Lower leg skin (tissue), 4 donors: ENCODE measurements at regions not wholly inside any gene's neighbourhood (a gene's known extent, or its start where the extent isn't known, plus 50 kb on each side); places are given as distances from the start of the nearest gene placed in this dataset.

ENCODE experiments used
- DNase-seq, 2 donors: peaks; one replicate each; pipeline ENCODE4 v3.0.0-alpha.2; 2019; ENCODE audit warnings: low spot score in 2 of 2
- H3K4me3 ChIP-seq: fragments of 200-600 bp; sonication (generic); 2 replicates; pipeline ENCODE4 v1.5.1; 2017; ENCODE audit warnings: mild to moderate bottlenecking, low read depth; ENCODE audit not compliant: poor library complexity, severe bottlenecking
- POLR2A ChIP-seq, 2 donors: fragments of 450-650 bp; IDR thresholded peaks; one replicate each; pipeline ENCODE4 v1.6.1; 2016 to 2017; ENCODE audit warnings: antibody characterized with exemption in 2 of 2, mild to moderate bottlenecking in 1 of 2, moderate library complexity in 1 of 2
- WGBS, 2 donors: methylation state at CpG; one replicate each; pipeline ENCODE4 v1.1.5; 2018; 5-methylcytosine and 5-hydroxymethylcytosine counted together
- intact Hi-C: fragments of 100-400 bp; cut with DNase I; formaldehyde crosslinking; loops from one replicate; pipeline ENCODE4 v1.15.0; 2023; ENCODE audit warnings: low total_unique reads
- TF ChIP-seq, protein P1 (sequence below), 3 donors: fragments of 450-650 bp; IDR thresholded peaks; one replicate each; pipeline ENCODE4 v1.5.1; 2016; ENCODE audit warnings: antibody characterized with exemption in 3 of 3, mild to moderate bottlenecking in 3 of 3, moderate library complexity in 2 of 3

DNA sequence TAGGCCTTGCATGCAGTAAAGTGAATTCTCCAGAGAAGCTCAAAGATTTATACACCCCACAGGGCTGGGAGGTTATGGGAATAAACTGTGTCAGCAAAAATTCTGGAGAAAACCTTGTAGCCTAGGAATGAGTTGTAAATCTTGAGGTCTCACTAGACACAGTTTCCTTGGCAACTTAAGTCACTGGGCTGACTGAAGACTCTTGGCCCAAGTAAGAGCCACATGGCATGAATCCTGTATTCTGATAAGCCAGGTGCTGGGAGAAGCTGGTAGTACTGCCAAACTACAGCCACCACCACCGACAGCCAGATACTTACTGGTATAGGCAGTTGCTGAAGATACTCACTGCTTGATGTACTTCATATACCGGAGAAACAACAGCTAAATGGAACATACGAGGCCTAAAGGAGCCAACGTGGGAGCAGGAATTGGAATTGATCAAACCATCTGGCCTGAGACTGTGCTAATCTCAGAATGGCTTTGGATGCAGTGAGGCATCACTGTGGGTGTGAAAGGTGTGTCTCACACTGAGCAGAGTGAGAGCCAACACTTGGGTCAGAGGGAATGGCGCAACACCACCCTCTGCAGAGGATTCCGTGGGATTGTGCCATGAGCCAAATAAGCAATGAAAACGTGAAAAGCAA lies 102.8 kb upstream of the TMCC3 start:
- 47 to 62% methylated on average over 7 of the region's 7 CpGs for WGBS, 2 donors
- DNase-seq = no peak
- no peak overlapping the region for H3K4me3 ChIP-seq
- intact Hi-C loops = no loop called here
- TF ChIP-seq, protein P1, sequence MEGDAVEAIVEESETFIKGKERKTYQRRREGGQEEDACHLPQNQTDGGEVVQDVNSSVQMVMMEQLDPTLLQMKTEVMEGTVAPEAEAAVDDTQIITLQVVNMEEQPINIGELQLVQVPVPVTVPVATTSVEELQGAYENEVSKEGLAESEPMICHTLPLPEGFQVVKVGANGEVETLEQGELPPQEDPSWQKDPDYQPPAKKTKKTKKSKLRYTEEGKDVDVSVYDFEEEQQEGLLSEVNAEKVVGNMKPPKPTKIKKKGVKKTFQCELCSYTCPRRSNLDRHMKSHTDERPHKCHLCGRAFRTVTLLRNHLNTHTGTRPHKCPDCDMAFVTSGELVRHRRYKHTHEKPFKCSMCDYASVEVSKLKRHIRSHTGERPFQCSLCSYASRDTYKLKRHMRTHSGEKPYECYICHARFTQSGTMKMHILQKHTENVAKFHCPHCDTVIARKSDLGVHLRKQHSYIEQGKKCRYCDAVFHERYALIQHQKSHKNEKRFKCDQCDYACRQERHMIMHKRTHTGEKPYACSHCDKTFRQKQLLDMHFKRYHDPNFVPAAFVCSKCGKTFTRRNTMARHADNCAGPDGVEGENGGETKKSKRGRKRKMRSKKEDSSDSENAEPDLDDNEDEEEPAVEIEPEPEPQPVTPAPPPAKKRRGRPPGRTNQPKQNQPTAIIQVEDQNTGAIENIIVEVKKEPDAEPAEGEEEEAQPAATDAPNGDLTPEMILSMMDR (IDR thresholded peaks at IDR 0.05) = no peak
- TF ChIP-seq POLR2A (IDR thresholded peaks at IDR 0.05) = no peak

DNA sequence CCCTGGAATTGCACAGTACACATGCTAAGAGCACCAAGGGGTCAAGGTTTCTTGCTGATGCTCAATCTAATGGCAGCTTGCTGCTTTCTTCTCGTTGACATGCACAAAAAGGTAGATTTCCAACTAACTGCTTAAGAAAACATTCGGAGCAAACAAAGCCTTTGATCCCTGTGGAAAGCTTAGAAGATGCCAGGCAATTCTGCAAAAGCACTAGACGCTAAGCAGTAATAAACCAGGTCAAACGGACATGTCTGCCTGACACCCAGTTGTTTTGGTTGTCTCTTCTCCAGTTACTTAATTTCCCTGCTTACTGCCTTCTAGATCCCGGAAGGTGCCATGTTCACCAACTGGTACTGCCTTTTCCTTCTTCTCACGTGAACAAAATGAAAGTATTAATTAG lies 100.5 kb upstream of the TMCC3 start:
- intact Hi-C loops = no loop called here
- no peak for TF ChIP-seq POLR2A (IDR thresholded peaks at IDR 0.05)
- TF ChIP-seq, protein P1 (IDR thresholded peaks at IDR 0.05) = no peak
- H3K4me3 ChIP-seq = no peak overlapping the region
- 73 to 75% methylated on average over 6 of the region's 6 CpGs for WGBS, 2 donors
- no peak for DNase-seq

DNA sequence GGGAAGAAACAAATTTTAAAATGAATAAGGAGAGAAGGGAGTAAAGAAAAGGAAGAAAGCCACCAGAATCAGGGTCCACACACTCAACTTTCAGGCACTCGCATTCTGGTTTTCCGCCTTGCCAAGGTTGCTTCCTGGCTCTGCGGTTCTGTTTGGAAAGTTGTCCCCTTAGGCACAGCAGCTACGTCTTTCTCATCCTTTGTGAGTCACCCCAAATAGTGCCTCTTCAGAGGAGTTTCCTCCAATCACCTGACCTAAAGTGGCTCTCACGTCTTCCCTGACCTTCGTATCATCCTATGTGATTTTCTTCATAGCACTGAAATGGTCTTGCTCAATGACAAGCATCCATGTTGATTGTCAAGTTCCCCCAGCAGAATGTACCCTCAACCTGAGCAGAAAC lies 99.5 kb upstream of the TMCC3 start:
- TF ChIP-seq POLR2A (IDR thresholded peaks at IDR 0.05) = no peak
- TF ChIP-seq, protein P1 (IDR thresholded peaks at IDR 0.05) = no peak
- 66 to 70% methylated on average over 6 of the region's 6 CpGs for WGBS, 2 donors
- intact Hi-C loops = loop anchor here (10.0 kb wide), 1 partner anchor 205 kb away; no protein-coding TSS in a partner anchor
- no peak for DNase-seq
- H3K4me3 ChIP-seq = no peak overlapping the region

DNA sequence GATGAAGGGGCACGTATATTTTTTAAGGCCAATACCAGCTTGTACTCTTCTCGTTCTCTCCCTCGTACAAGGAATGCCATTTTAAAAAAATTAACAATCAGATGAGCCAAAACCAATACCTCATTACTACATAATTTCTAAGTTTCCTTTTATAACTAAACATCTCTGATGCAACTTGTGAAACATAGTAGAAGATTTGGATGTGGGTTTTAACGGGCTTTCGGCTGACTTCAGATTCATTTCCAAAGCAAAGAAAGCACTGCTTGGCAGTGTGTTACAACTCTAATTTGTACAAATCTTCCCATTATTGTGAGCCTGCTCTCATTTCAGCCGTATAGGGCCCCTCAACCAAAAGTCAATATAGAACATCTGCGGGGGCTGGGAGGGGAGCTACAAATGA lies 99.1 kb upstream of the TMCC3 start:
- intact Hi-C loops = loop anchor here (10.0 kb wide), 1 partner anchor 205 kb away; no protein-coding TSS in a partner anchor
- DNase-seq = no peak
- H3K4me3 ChIP-seq = no peak overlapping the region
- WGBS, 2 donors = 87 to 89% methylated on average over 7 of the region's 7 CpGs
- TF ChIP-seq POLR2A (IDR thresholded peaks at IDR 0.05) = no peak
- TF ChIP-seq, protein P1 (IDR thresholded peaks at IDR 0.05) = no peak

DNA sequence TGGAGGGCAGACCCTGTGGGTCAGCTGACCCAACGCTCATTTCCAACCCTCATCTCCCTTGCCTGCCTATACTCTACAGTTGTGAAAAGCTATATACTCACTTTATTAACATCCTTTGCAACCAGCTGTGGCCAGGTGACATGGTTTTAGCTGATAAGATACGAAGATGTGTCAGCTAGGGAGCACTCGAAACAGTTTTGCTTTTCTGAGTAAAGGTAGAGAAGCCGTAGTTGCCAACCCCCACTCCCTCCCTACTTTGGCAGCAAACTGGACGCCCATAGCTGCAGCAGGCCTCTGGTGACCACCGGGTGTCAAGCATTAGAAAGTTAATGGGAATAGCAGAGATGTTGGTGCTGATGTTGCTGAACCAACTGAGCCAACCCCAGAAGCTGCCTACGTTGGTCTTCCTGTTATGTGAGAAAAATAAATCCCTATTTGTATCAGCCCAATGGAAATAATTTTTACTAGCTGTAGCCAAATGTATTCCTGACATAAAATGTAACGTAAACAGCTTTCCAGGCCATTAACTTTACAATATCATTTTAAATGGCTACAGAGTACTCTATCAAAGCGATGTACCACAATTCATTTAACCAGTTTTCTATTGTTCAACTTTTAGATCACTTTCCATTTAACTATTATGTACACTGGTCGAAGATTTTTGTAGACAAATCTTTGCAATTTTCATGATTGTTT lies 98.5 kb upstream of the TMCC3 start:
- WGBS, 2 donors = 81 to 83% methylated on average over 10 of the region's 10 CpGs
- H3K4me3 ChIP-seq = no peak overlapping the region
- TF ChIP-seq, protein P1 (IDR thresholded peaks at IDR 0.05) = no peak
- no peak for TF ChIP-seq POLR2A (IDR thresholded peaks at IDR 0.05)
- intact Hi-C loops = loop anchor here (10.0 kb wide), 1 partner anchor 204 kb away; no protein-coding TSS in a partner anchor
- no peak for DNase-seq
